GM23338 (cell line): ENCODE measurements at regions not wholly inside any gene's neighbourhood (a gene's known extent, or its start where the extent isn't known, plus 50 kb on each side); places are given as distances from the start of the nearest gene placed in this dataset.

Source experiments
- CREB1 ChIP-seq: fragments of 250-450 bp; sonication (Bioruptor Pico); IDR thresholded peaks from 2 replicates; pipeline ENCODE4 v1.5.0; 2020; ENCODE audit warnings: low read depth, mild to moderate bottlenecking, moderate library complexity
- CTCF ChIP-seq, 2 experiments: fragments of 200-600 bp in 1 of 2; sonication (generic) in 1 of 2; conservative IDR thresholded peaks; 2 replicates each; pipeline versions ENCODE4 v1.5.1 to v1.6.1; 2016 to 2017; ENCODE audit warnings: antibody characterized with exemption in 2 of 2, low read depth in 2 of 2, mild to moderate bottlenecking in 2 of 2, moderate library complexity in 1 of 2
- ETS1 ChIP-seq: IDR thresholded peaks from 2 replicates; pipeline ENCODE4 v1.6.1; 2016; ENCODE audit warnings: antibody characterized with exemption
- EZH2 ChIP-seq: fragments of 200-600 bp; sonication (generic); IDR thresholded peaks from one replicate; pipeline ENCODE4 v1.8.0; 2017; ENCODE audit warnings: antibody characterized with exemption, mild to moderate bottlenecking, low read depth; ENCODE audit not compliant: unreplicated experiment
- EZH2phosphoT487 ChIP-seq: fragments of 200-600 bp; sonication (generic); IDR thresholded peaks from one replicate; pipeline ENCODE4 v1.8.1; 2018; ENCODE audit warnings: antibody characterized with exemption; ENCODE audit not compliant: unreplicated experiment
- JUNB ChIP-seq: IDR thresholded peaks from one replicate; pipeline ENCODE4 v1.6.1; 2016; ENCODE audit warnings: antibody characterized with exemption; ENCODE audit not compliant: unreplicated experiment
- NANOG ChIP-seq: IDR thresholded peaks from 2 replicates; pipeline ENCODE4 v1.6.1; 2016; ENCODE audit warnings: antibody characterized with exemption, borderline replicate concordance
- STAT1 ChIP-seq: IDR thresholded peaks from one replicate; pipeline ENCODE4 v1.6.1; 2016; ENCODE audit warnings: antibody characterized with exemption; ENCODE audit not compliant: unreplicated experiment
- ZNF114 ChIP-seq: fragments of 250-450 bp; sonication (Bioruptor Pico); IDR thresholded peaks from 2 replicates; pipeline ENCODE4 v1.5.0; 2020; ENCODE audit warnings: mild to moderate bottlenecking, moderate library complexity
- ZNF331 ChIP-seq: fragments of 250-450 bp; sonication (Bioruptor Pico); IDR thresholded peaks from 2 replicates; pipeline ENCODE4 v1.5.0; 2020; ENCODE audit warnings: low read depth, mild to moderate bottlenecking, moderate library complexity
- ZNF462 ChIP-seq: fragments of 250-450 bp; sonication (Bioruptor Pico); IDR thresholded peaks from 2 replicates; pipeline ENCODE4 v1.5.0; 2020; ENCODE audit warnings: mild to moderate bottlenecking, moderate library complexity

- TF ChIP-seq ZNF462 (CRISPR knock-in tag) (no peak), CTCF (conservative IDR thresholded peaks at IDR 0.05; ENCODE audit: low read depth in 2 of 2) (no peak), ETS1 (no peak), STAT1 (no peak), ZNF114 (CRISPR knock-in tag) (no peak), JUNB (no peak), CREB1 (CRISPR knock-in tag) (no peak), EZH2 (no peak), NANOG (no peak), EZH2phosphoT487 (no peak), ZNF331 (CRISPR knock-in tag) (no peak)
These were observed 212.2 kb upstream of the KYNU start (continued) for GRCh38 chr2:142665241-142665640.
